Neutrophil (primary cell): ENCODE measurements at regions not wholly inside any gene's neighbourhood (a gene's known extent, or its start where the extent isn't known, plus 50 kb on each side); places are given as distances from the start of the nearest gene placed in this dataset.
"Not testable (repeated sequence)": the region's sequence is repeated elsewhere in the genome, so short reads cannot be mapped to it uniquely, and the experiment has no call there.

ENCODE experiments used
- H3K27ac ChIP-seq: fragments of 200-600 bp; sonication (generic); 2 replicates; pipeline ENCODE4 v1.5.1; 2016; ENCODE audit warnings: mild to moderate bottlenecking, moderate library complexity
- H3K27me3 ChIP-seq: fragments of 200-600 bp; sonication (generic); 2 replicates; pipeline ENCODE4 v1.6.0; 2016; ENCODE audit warnings: mild to moderate bottlenecking
- H3K36me3 ChIP-seq: fragments of 200-600 bp; sonication (generic); 2 replicates; pipeline ENCODE4 v1.5.1; 2017
- H3K4me1 ChIP-seq, 2 experiments: fragments of 200-600 bp in 1 of 2; sonication (generic) in 1 of 2; 1 replicate in 1 of 2; 2 replicates in 1 of 2; pipeline versions ENCODE4 v1.5.1 to v1.6.1; 2013 to 2016; ENCODE audit warnings: low read depth in 1 of 2, low read length in 1 of 2, mild to moderate bottlenecking in 1 of 2, moderate library complexity in 1 of 2; ENCODE audit not compliant: control insufficient read depth in 1 of 2, insufficient read depth in 1 of 2
- H3K4me3 ChIP-seq, 2 experiments: fragments of 200-600 bp in 1 of 2; sonication (generic) in 1 of 2; 1 replicate in 1 of 2; 2 replicates in 1 of 2; pipeline ENCODE4 v1.5.1; 2013 to 2016; ENCODE audit warnings: low read depth in 1 of 2, low read length in 1 of 2, mild to moderate bottlenecking in 1 of 2, moderate library complexity in 1 of 2
- H3K9me3 ChIP-seq: fragments of 200-600 bp; sonication (generic); 2 replicates; pipeline ENCODE4 v1.5.1; 2016
- CTCF ChIP-seq: fragments of 200-600 bp; sonication (generic); IDR thresholded peaks from 2 replicates; pipeline ENCODE4 v1.5.1; 2016; ENCODE audit warnings: antibody characterized with exemption

- Histone ChIP-seq H3K36me3 (no peaks in the 10 kb centered on the region), H3K27me3 (peaks cover 38% of the 10 kb centered on the region), H3K4me3 (no peak overlapping the region), H3K4me1 (no peaks in the 10 kb centered on the region), H3K27ac (no peak overlapping the region), H3K9me3 (no peaks in the 10 kb centered on the region)
- no peak for TF ChIP-seq CTCF
Observed at GRCh38 chr1:5611851-5612250, 380.4 kb downstream of the NPHP4 start.

DNA sequence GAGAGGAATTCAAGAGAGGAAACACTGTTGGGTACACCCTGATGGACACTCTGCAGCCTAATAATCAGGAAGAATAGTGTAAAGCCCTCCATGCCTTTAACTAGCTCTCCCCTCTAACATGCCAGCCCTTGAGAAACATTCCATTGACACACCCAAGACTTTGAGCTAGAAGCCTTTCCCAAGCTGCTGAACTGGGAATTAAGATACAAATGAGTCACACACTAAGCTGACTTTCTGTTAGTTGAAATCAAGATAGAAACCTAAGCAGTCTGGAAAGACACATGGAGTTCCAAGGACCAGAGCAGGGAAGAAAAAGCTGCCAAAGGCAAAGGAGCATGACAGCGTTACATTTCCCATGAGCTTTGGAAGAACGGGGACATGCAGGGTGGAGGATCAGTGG, 380.8 kb downstream of the NPHP4 start:
- no peaks in the 10 kb centered on the region for H3K4me1 ChIP-seq
- H3K9me3 ChIP-seq = no peaks in the 10 kb centered on the region
- no peaks in the 10 kb centered on the region for H3K36me3 ChIP-seq
- H3K4me3 ChIP-seq = no peak overlapping the region
- H3K27me3 ChIP-seq = peaks cover 41% of the 10 kb centered on the region
- no peak for TF ChIP-seq CTCF
- no peak overlapping the region for H3K27ac ChIP-seq

DNA sequence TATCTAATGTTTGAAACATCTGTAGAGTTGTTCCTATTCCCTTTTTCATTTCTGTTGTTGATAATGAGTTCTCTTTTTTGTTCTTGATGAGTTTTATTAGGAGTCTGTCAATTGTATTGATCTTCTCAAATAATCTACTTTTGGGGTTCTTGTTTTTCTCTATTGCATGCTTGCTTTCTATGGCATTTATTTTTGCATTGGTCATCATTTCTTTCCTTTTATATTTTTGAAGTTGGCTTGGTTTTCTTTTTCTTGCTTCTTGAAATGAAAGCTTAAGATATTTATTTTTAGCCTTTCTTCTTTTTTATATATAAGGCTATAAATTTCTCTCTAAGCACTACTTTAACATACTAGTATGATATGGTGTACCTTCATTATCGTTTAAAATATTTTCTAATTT, 381.8 kb downstream of the NPHP4 start:
- Histone ChIP-seq H3K4me3 (no peak overlapping the region), H3K27me3 (peaks cover 50% of the 10 kb centered on the region), H3K4me1 (no peaks in the 10 kb centered on the region), H3K27ac (no peak overlapping the region), H3K36me3 (no peaks in the 10 kb centered on the region), H3K9me3 (no peaks in the 10 kb centered on the region)
- TF ChIP-seq CTCF = no peak

GRCh38 chr1:5603353-5604104, 388.7 kb downstream of the NPHP4 start:
- Histone ChIP-seq H3K27me3 (peaks cover 39% of the 10 kb centered on the region), H3K9me3 (no peaks in the 10 kb centered on the region), H3K27ac (no peak overlapping the region), H3K4me1 (no peaks in the 10 kb centered on the region), H3K4me3 (no peak overlapping the region), H3K36me3 (no peaks in the 10 kb centered on the region)
- TF ChIP-seq CTCF = no peak

DNA sequence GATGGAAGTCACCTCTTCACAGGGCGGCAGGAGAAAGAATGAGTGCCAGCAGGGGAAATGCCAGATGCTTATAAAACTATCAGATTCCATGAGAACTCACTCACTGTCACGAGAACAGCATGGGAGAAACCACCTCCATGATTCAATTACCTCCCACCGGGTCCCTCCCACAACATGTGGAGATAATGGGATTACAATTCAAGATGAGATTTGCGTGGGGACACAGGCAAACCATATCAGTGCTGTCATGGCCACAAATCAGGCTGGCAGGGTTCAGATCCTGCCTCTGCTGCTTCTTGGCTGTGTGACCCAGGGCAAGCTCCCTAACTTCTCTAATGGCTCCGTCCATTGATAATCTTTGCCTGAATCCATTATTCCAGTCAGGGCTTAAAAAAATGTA, 389.5 kb downstream of the NPHP4 start:
- H3K9me3 ChIP-seq, H3K4me1 ChIP-seq, H3K4me3 ChIP-seq, H3K27ac ChIP-seq, H3K36me3 ChIP-seq: not testable (repeated sequence)
- peaks cover 35% of the 10 kb centered on the region for H3K27me3 ChIP-seq

GRCh38 chr1:5601516-5601915, 390.7 kb downstream of the NPHP4 start:
- Histone ChIP-seq H3K4me1 (no peaks in the 10 kb centered on the region), H3K27ac (no peak overlapping the region), H3K27me3 (peaks cover 23% of the 10 kb centered on the region), H3K36me3 (no peaks in the 10 kb centered on the region), H3K9me3 (no peaks in the 10 kb centered on the region), H3K4me3 (no peak overlapping the region)
- TF ChIP-seq CTCF = no peak
